Fibroblast of lung (primary cell): ENCODE measurements at regions not wholly inside any gene's neighbourhood (a gene's known extent, or its start where the extent isn't known, plus 50 kb on each side); places are given as distances from the start of the nearest gene placed in this dataset.
"Not testable (repeated sequence)": the region's sequence is repeated elsewhere in the genome, so short reads cannot be mapped to it uniquely, and the experiment has no call there.

Experiments used
- DNase-seq, 2 donors: peaks; one replicate each; pipeline versions ENCODE4 v3.0.0 to v3.0.0-alpha.2; 2010; ENCODE audit warnings: low read depth in 2 of 2
- H2AFZ ChIP-seq: 2 replicates; pipeline ENCODE4 v1.5.1; 2012; ENCODE audit warnings: low read length, control low read depth, inconsistent platforms
- H3K27ac ChIP-seq: 2 replicates; pipeline ENCODE4 v1.5.1; 2011; ENCODE audit warnings: low read length, control low read depth; ENCODE audit not compliant: insufficient read depth
- H3K27me3 ChIP-seq: 2 replicates; pipeline ENCODE4 v1.5.1; 2011; ENCODE audit warnings: mild to moderate bottlenecking, low read length; ENCODE audit not compliant: control insufficient read depth, insufficient read depth
- H3K36me3 ChIP-seq: 2 replicates; pipeline ENCODE4 v1.5.1; 2011; ENCODE audit warnings: low read length; ENCODE audit not compliant: control insufficient read depth, insufficient read depth
- H3K4me1 ChIP-seq: 2 replicates; pipeline ENCODE4 v1.5.1; 2011; ENCODE audit warnings: low read length; ENCODE audit not compliant: control insufficient read depth, insufficient read depth; ENCODE audit errors: extremely low read depth
- H3K4me2 ChIP-seq: 2 replicates; pipeline ENCODE4 v1.5.1; 2011; ENCODE audit warnings: low read length, control low read depth; ENCODE audit not compliant: insufficient read depth; ENCODE audit errors: extremely low read depth
- H3K4me3 ChIP-seq, 4 experiments: fragments of 200-600 bp in 1 of 4; sonication (generic) in 1 of 4; replicated peaks in 1 of 4; 2 replicates each; pipeline ENCODE4 v1.5.1; 2011 to 2016; ENCODE audit warnings: low read length in 4 of 4, low read depth in 3 of 4, mild to moderate bottlenecking in 3 of 4, control low read depth in 2 of 4, inconsistent platforms in 1 of 4, mixed read lengths in 1 of 4; ENCODE audit not compliant: insufficient read depth in 1 of 4; ENCODE audit errors: control extremely low read depth in 1 of 4
- H3K79me2 ChIP-seq: 2 replicates; pipeline ENCODE4 v1.5.1; 2012; ENCODE audit warnings: mild to moderate bottlenecking, low read length, inconsistent platforms; ENCODE audit not compliant: control insufficient read depth, insufficient read depth
- H3K9ac ChIP-seq: 2 replicates; pipeline ENCODE4 v1.5.1; 2011; ENCODE audit warnings: mild to moderate bottlenecking, low read length, control low read depth; ENCODE audit not compliant: insufficient read depth
- H3K9me3 ChIP-seq: 2 replicates; pipeline ENCODE4 v1.5.1; 2012; ENCODE audit warnings: low read depth, low read length; ENCODE audit not compliant: control insufficient read depth, insufficient read depth
- H4K20me1 ChIP-seq: 2 replicates; pipeline ENCODE4 v1.5.1; 2011; ENCODE audit warnings: low read length; ENCODE audit not compliant: control insufficient read depth, insufficient read depth; ENCODE audit errors: extremely low read depth
- CTCF ChIP-seq, 2 donors: IDR thresholded peaks in 1 of 2; conservative IDR thresholded peaks in 1 of 2; 1 replicate in 1 of 2; 2 replicates in 1 of 2; pipeline ENCODE4 v1.5.1; 2011 to 2012; ENCODE audit warnings: low read length in 2 of 2, control low read depth in 1 of 2, inconsistent platforms in 1 of 2, low read depth in 1 of 2, mild to moderate bottlenecking in 1 of 2
- EZH2 ChIP-seq: IDR thresholded peaks from 2 replicates; pipeline ENCODE4 v1.5.1; 2012; ENCODE audit warnings: low read length, control low read depth, mild to moderate bottlenecking; ENCODE audit errors: missing control alignments

GRCh38 chr15:93929375-93930094, 301.8 kb upstream of the MCTP2 start:
- DNase-seq = peak; percentile 15 to 99
- Histone ChIP-seq H3K4me1 (no peaks in the 10 kb centered on the region), H4K20me1 (no peaks in the 10 kb centered on the region), H2AFZ (no peak overlapping the region), H3K4me2 (peak overlapping the region; percentile 56), H3K79me2 (no peaks in the 10 kb centered on the region), H3K9me3 (no peaks in the 10 kb centered on the region), H3K27ac (no peak overlapping the region), H3K27me3 (no peaks in the 10 kb centered on the region), H3K9ac (no peak overlapping the region), H3K4me3 (no peak overlapping the region), H3K36me3 (no peaks in the 10 kb centered on the region)
- TF ChIP-seq CTCF (conservative IDR thresholded peaks at IDR 0.05 in 1 of 2, IDR thresholded peaks at IDR 0.05 in 1 of 2; ENCODE audit: low read depth in 1 of 2, low read length in 2 of 2) = no peak
- no peak for TF ChIP-seq EZH2

GRCh38 chr15:93920204-93920603, 311.2 kb upstream of the MCTP2 start:
- no peak overlapping the region for H3K9ac ChIP-seq
- H2AFZ ChIP-seq = no peak overlapping the region
- H3K4me3 ChIP-seq = no peak overlapping the region
- no peaks in the 10 kb centered on the region for H3K27me3 ChIP-seq
- H4K20me1 ChIP-seq = no peaks in the 10 kb centered on the region
- no peaks in the 10 kb centered on the region for H3K4me1 ChIP-seq
- H3K9me3 ChIP-seq = no peaks in the 10 kb centered on the region
- no peak overlapping the region for H3K27ac ChIP-seq
- no peaks in the 10 kb centered on the region for H3K36me3 ChIP-seq
- DNase-seq = no peak
- H3K4me2 ChIP-seq = no peak overlapping the region
- TF ChIP-seq EZH2 (no peak), CTCF (conservative IDR thresholded peaks at IDR 0.05 in 1 of 2, IDR thresholded peaks at IDR 0.05 in 1 of 2; ENCODE audit: low read depth in 1 of 2, low read length in 2 of 2) (no peak)
- no peaks in the 10 kb centered on the region for H3K79me2 ChIP-seq

- H3K36me3 ChIP-seq, H3K4me3 ChIP-seq, H3K9me3 ChIP-seq, H3K4me2 ChIP-seq, H3K9ac ChIP-seq, H3K4me1 ChIP-seq, H4K20me1 ChIP-seq, H3K27ac ChIP-seq, H3K27me3 ChIP-seq, H3K79me2 ChIP-seq, H2AFZ ChIP-seq, DNase-seq: not testable (repeated sequence)
Observed at GRCh38 chr15:93918801-93919200, 312.6 kb upstream of the MCTP2 start.
